HEK293 (cell line): ENCODE measurements at regions not wholly inside any gene's neighbourhood (a gene's known extent, or its start where the extent isn't known, plus 50 kb on each side); places are given as distances from the start of the nearest gene placed in this dataset.

Experiments used
- CTCF ChIA-PET: fragments of 350-600 bp; formaldehyde crosslinking; extraction: SDS; loops from one replicate; lab custom pipeline; 2021; ENCODE audit warnings: antibody characterized with exemption; lab: Yijun Ruan, JAX
- POLR2A ChIA-PET: fragments of 300-600 bp; formaldehyde crosslinking; extraction: SDS; loops from one replicate; lab custom pipeline; 2020; ENCODE audit warnings: antibody characterized with exemption, inconsistent platforms; lab: Yijun Ruan, JAX
- H3K27ac ChIP-seq: fragments of 200-500 bp; sonication (Bioruptor generic); 2 replicates; pipeline ENCODE4 v1.5.1; 2014; ENCODE audit warnings: low read depth, low read length, control low read depth, inconsistent platforms; ENCODE audit errors: extremely low read depth
- H3K36me3 ChIP-seq, 2 experiments: fragments of 200-500 bp in 1 of 2; sonication (Bioruptor generic) in 1 of 2; 1 replicate in 1 of 2; 2 replicates in 1 of 2; pipeline ENCODE4 v1.5.1; 2014 to 2017; ENCODE audit warnings: inconsistent platforms in 2 of 2, low read length in 2 of 2; ENCODE audit not compliant: control insufficient read depth in 2 of 2, insufficient read depth in 1 of 2
- H3K4me1 ChIP-seq: fragments of 200-500 bp; sonication (Bioruptor generic); 2 replicates; pipeline ENCODE4 v1.5.1; 2014; ENCODE audit warnings: mild to moderate bottlenecking, low read length, inconsistent platforms; ENCODE audit not compliant: control insufficient read depth, insufficient read depth
- H3K4me3 ChIP-seq: 2 replicates; pipeline ENCODE4 v1.5.1; 2011; ENCODE audit warnings: low read depth, mild to moderate bottlenecking, control low read depth, low read length, moderate library complexity
- H3K9me3 ChIP-seq: fragments of 200-500 bp; sonication (Bioruptor generic); 2 replicates; pipeline ENCODE4 v1.5.1; 2014; ENCODE audit warnings: low read depth, low read length, inconsistent platforms; ENCODE audit not compliant: control insufficient read depth, insufficient read depth
- GLI4 ChIP-seq: fragments of 450-650 bp; formaldehyde crosslinking; IDR thresholded peaks from 2 replicates; pipeline ENCODE4 v1.5.1; 2016; ENCODE audit warnings: missing biosample characterization, missing genetic modification characterization
- KLF10 ChIP-seq: fragments of 450-650 bp; IDR thresholded peaks from 2 replicates; pipeline ENCODE4 v1.5.1; 2018; ENCODE audit warnings: missing biosample characterization, mild to moderate bottlenecking, missing genetic modification characterization
- KLF9 ChIP-seq: fragments of 450-650 bp; formaldehyde crosslinking; IDR thresholded peaks from 2 replicates; pipeline ENCODE4 v1.5.1; 2016; ENCODE audit warnings: missing biosample characterization, missing genetic modification characterization, low read depth
- MEIS1 ChIP-seq: sonication (generic); formaldehyde crosslinking; IDR thresholded peaks from 2 replicates; pipeline ENCODE4 v1.8.1; 2022; ENCODE audit warnings: missing genetic modification reagents, mild to moderate bottlenecking, borderline replicate concordance
- OSR2 ChIP-seq: fragments of 450-650 bp; formaldehyde crosslinking; IDR thresholded peaks from 2 replicates; pipeline ENCODE4 v1.5.1; 2016; ENCODE audit warnings: missing biosample characterization, missing genetic modification characterization
- RBAK ChIP-seq: fragments of 450-650 bp; formaldehyde crosslinking; IDR thresholded peaks from 2 replicates; pipeline ENCODE4 v1.5.1; 2016; ENCODE audit warnings: missing biosample characterization, missing genetic modification characterization
- WT1 ChIP-seq: fragments of 450-650 bp; formaldehyde crosslinking; IDR thresholded peaks from 2 replicates; pipeline ENCODE4 v1.5.1; 2016; ENCODE audit warnings: missing biosample characterization, missing genetic modification characterization
- ZBTB17 ChIP-seq: fragments of 450-650 bp; formaldehyde crosslinking; IDR thresholded peaks from 2 replicates; pipeline ENCODE4 v1.5.1; 2016; ENCODE audit warnings: missing biosample characterization, missing genetic modification characterization
- ZNF146 ChIP-seq: fragments of 450-650 bp; formaldehyde crosslinking; IDR thresholded peaks from 2 replicates; pipeline ENCODE4 v1.5.1; 2016; ENCODE audit warnings: missing biosample characterization, missing genetic modification characterization
- ZNF155 ChIP-seq: fragments of 450-650 bp; formaldehyde crosslinking; IDR thresholded peaks from 2 replicates; pipeline ENCODE4 v1.5.1; 2016; ENCODE audit warnings: missing biosample characterization, missing genetic modification characterization
- ZNF214 ChIP-seq: fragments of 450-650 bp; formaldehyde crosslinking; IDR thresholded peaks from 2 replicates; pipeline ENCODE4 v1.5.1; 2017; ENCODE audit warnings: missing biosample characterization, mild to moderate bottlenecking, missing genetic modification characterization, borderline replicate concordance
- ZNF23 ChIP-seq: fragments of 450-650 bp; formaldehyde crosslinking; IDR thresholded peaks from 2 replicates; pipeline ENCODE4 v1.5.1; 2016; ENCODE audit warnings: missing biosample characterization, missing genetic modification characterization, borderline replicate concordance
- ZNF239 ChIP-seq: fragments of 450-650 bp; formaldehyde crosslinking; IDR thresholded peaks from 2 replicates; pipeline ENCODE4 v1.5.1; 2016; ENCODE audit warnings: missing biosample characterization, missing genetic modification characterization
- ZNF292 ChIP-seq: fragments of 450-650 bp; formaldehyde crosslinking; IDR thresholded peaks from 2 replicates; pipeline ENCODE4 v1.5.1; 2016; ENCODE audit warnings: low read depth, missing biosample characterization, missing genetic modification characterization, borderline replicate concordance
- ZNF341 ChIP-seq: fragments of 450-650 bp; formaldehyde crosslinking; IDR thresholded peaks from 2 replicates; pipeline ENCODE4; 2016; ENCODE audit warnings: low read depth, missing biosample characterization, missing genetic modification characterization
- ZNF548 ChIP-seq: fragments of 450-650 bp; formaldehyde crosslinking; IDR thresholded peaks from 2 replicates; pipeline ENCODE4 v1.5.1; 2016; ENCODE audit warnings: missing biosample characterization, missing genetic modification characterization
- ZNF555 ChIP-seq: fragments of 450-650 bp; formaldehyde crosslinking; conservative IDR thresholded peaks from 2 replicates; pipeline ENCODE4 v1.5.1; 2017; ENCODE audit warnings: missing biosample characterization, mild to moderate bottlenecking, missing genetic modification characterization, inconsistent platforms
- ZNF558 ChIP-seq: fragments of 450-650 bp; formaldehyde crosslinking; IDR thresholded peaks from 2 replicates; pipeline ENCODE4 v1.5.1; 2016; ENCODE audit warnings: missing biosample characterization, missing genetic modification characterization
- ZNF600 ChIP-seq: fragments of 450-650 bp; formaldehyde crosslinking; IDR thresholded peaks from 2 replicates; pipeline ENCODE4 v1.5.1; 2016; ENCODE audit warnings: missing biosample characterization, missing genetic modification characterization
- ZNF610 ChIP-seq: fragments of 450-650 bp; formaldehyde crosslinking; IDR thresholded peaks from 2 replicates; pipeline ENCODE4 v1.5.1; 2016; ENCODE audit warnings: missing biosample characterization, missing genetic modification characterization, borderline replicate concordance
- ZNF623 ChIP-seq: fragments of 450-650 bp; formaldehyde crosslinking; IDR thresholded peaks from 2 replicates; pipeline ENCODE4 v1.5.1; 2016; ENCODE audit warnings: missing biosample characterization, missing genetic modification characterization
- ZNF677 ChIP-seq: fragments of 450-650 bp; IDR thresholded peaks from 2 replicates; pipeline ENCODE4 v1.5.0; 2018; ENCODE audit warnings: missing biosample characterization, mild to moderate bottlenecking, missing genetic modification characterization, moderate library complexity
- TF ChIP-seq, protein P1 (sequence below): fragments of 450-650 bp; formaldehyde crosslinking; IDR thresholded peaks from 2 replicates; pipeline ENCODE4 v1.5.1; 2017; ENCODE audit warnings: missing biosample characterization, missing genetic modification characterization
- TF ChIP-seq, protein P2 (sequence below): fragments of 450-650 bp; formaldehyde crosslinking; IDR thresholded peaks from 2 replicates; pipeline ENCODE4 v1.5.1; 2016; ENCODE audit warnings: missing biosample characterization, missing genetic modification characterization, low read depth
- TF ChIP-seq, protein P3 (sequence below): fragments of 450-650 bp; formaldehyde crosslinking; IDR thresholded peaks from 2 replicates; pipeline ENCODE4 v1.5.1; 2017; ENCODE audit warnings: missing biosample characterization, missing genetic modification characterization
- TF ChIP-seq, protein P4 (sequence below): fragments of 450-650 bp; formaldehyde crosslinking; IDR thresholded peaks from 2 replicates; pipeline ENCODE4 v1.5.1; 2017; ENCODE audit warnings: missing biosample characterization, mild to moderate bottlenecking, missing genetic modification characterization, moderate library complexity
- TF ChIP-seq, protein P5 (sequence below): fragments of 450-650 bp; formaldehyde crosslinking; IDR thresholded peaks from 2 replicates; pipeline ENCODE4 v1.5.1; 2016; ENCODE audit warnings: missing biosample characterization, missing genetic modification characterization

DNA sequence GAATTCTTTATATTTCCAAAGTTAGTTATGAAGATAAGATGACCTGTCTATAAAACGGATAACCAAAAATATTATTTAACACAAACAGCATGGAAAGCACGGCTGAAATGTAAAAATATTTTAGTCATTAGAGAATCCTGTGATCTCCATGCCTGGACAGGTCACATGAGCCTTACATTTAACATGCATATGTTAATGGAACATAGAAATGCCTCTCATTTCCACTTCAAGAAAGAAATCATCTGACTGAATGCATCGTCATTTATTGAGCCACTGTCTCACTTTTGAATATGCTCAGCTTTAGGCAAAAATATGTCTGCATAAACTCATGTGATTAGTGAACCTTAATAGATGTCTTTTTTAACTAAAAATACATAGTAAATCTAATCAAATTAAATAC lies 115.5 kb upstream of the COL24A1 start:
- CTCF ChIA-PET, result no interaction called here
- H3K4me1 ChIP-seq, result no peaks in the 10 kb centered on the region
- POLR2A ChIA-PET, result no interaction called here
- TF ChIP-seq MEIS1 (CRISPR knock-in tag) (no peak), ZNF214 (tag by site-specific recombination) (no peak), WT1 (no peak), ZNF600 (tag by site-specific recombination) (no peak), ZNF23 (no peak), ZNF558 (no peak)
- TF ChIP-seq, protein P1, sequence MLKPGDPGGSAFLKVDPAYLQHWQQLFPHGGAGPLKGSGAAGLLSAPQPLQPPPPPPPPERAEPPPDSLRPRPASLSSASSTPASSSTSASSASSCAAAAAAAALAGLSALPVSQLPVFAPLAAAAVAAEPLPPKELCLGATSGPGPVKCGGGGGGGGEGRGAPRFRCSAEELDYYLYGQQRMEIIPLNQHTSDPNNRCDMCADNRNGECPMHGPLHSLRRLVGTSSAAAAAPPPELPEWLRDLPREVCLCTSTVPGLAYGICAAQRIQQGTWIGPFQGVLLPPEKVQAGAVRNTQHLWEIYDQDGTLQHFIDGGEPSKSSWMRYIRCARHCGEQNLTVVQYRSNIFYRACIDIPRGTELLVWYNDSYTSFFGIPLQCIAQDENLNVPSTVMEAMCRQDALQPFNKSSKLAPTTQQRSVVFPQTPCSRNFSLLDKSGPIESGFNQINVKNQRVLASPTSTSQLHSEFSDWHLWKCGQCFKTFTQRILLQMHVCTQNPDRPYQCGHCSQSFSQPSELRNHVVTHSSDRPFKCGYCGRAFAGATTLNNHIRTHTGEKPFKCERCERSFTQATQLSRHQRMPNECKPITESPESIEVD, result no peak
- TF ChIP-seq, all 188 proteins: peak for 0
- no peaks in the 10 kb centered on the region for H3K36me3 ChIP-seq
- no peak overlapping the region for H3K4me3 ChIP-seq
- H3K9me3 ChIP-seq, result no peaks in the 10 kb centered on the region
- H3K27ac ChIP-seq, result no peak overlapping the region

DNA sequence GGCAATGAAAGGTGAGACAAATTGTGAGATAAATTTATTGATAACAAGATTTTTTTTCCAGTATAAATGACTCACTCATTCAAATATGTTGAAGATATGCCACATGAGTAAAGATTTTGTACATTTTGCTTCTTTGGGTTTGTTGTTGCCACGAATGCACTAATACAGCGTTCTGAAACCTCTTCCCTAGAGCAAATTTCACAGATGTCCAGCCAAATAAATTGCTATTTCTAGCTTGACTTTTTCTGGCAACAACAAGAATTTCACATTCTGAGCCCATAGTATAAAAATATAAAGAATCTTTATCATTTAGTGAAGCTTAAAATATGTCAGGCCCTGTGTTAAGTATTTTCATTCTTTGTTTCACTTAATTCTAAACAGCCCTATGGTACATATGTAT lies 114.5 kb upstream of the COL24A1 start:
- ChIA-PET CTCF (interaction anchor here (0.7 kb wide), 1 partner anchor 251 kb away, joined by 3 read pairs; no protein-coding TSS in a partner anchor), POLR2A (no interaction called here)
- Histone ChIP-seq H3K4me3 (no peak overlapping the region), H3K36me3 (no peaks in the 10 kb centered on the region), H3K9me3 (no peaks in the 10 kb centered on the region), H3K27ac (no peak overlapping the region), H3K4me1 (no peaks in the 10 kb centered on the region)
- no peak for TF ChIP-seq GLI4 (tag by site-specific recombination)
- TF ChIP-seq ZNF555, result no peak
- no peak for TF ChIP-seq ZNF341 (tag by site-specific recombination)
- no peak for TF ChIP-seq ZNF610 (tag by site-specific recombination)
- TF ChIP-seq KLF10 (tag by site-specific recombination), result no peak
- no peak for TF ChIP-seq KLF9 (tag by site-specific recombination)
- no peak for TF ChIP-seq ZNF623
- TF ChIP-seq, protein P2, sequence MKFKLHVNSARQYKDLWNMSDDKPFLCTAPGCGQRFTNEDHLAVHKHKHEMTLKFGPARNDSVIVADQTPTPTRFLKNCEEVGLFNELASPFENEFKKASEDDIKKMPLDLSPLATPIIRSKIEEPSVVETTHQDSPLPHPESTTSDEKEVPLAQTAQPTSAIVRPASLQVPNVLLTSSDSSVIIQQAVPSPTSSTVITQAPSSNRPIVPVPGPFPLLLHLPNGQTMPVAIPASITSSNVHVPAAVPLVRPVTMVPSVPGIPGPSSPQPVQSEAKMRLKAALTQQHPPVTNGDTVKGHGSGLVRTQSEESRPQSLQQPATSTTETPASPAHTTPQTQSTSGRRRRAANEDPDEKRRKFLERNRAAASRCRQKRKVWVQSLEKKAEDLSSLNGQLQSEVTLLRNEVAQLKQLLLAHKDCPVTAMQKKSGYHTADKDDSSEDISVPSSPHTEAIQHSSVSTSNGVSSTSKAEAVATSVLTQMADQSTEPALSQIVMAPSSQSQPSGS (tag by site-specific recombination), result no peak
- no peak for TF ChIP-seq ZNF239
- TF ChIP-seq OSR2 (tag by site-specific recombination), result no peak
- TF ChIP-seq, protein P3, sequence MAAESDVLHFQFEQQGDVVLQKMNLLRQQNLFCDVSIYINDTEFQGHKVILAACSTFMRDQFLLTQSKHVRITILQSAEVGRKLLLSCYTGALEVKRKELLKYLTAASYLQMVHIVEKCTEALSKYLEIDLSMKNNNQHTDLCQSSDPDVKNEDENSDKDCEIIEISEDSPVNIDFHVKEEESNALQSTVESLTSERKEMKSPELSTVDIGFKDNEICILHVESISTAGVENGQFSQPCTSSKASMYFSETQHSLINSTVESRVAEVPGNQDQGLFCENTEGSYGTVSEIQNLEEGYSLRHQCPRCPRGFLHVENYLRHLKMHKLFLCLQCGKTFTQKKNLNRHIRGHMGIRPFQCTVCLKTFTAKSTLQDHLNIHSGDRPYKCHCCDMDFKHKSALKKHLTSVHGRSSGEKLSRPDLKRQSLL, result no peak
- TF ChIP-seq, protein P4, sequence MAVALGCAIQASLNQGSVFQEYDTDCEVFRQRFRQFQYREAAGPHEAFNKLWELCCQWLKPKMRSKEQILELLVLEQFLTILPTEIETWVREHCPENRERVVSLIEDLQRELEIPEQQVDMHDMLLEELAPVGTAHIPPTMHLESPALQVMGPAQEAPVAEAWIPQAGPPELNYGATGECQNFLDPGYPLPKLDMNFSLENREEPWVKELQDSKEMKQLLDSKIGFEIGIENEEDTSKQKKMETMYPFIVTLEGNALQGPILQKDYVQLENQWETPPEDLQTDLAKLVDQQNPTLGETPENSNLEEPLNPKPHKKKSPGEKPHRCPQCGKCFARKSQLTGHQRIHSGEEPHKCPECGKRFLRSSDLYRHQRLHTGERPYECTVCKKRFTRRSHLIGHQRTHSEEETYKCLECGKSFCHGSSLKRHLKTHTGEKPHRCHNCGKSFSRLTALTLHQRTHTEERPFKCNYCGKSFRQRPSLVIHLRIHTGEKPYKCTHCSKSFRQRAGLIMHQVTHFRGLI (tag by site-specific recombination), result no peak
- no peak for TF ChIP-seq ZNF292
- no peak for TF ChIP-seq ZBTB17
- TF ChIP-seq ZNF548 (tag by site-specific recombination), result no peak
- no peak for TF ChIP-seq ZNF155 (tag by site-specific recombination)
- no peak for TF ChIP-seq ZNF146 (tag by site-specific recombination)
- TF ChIP-seq RBAK (tag by site-specific recombination), result no peak
- TF ChIP-seq, protein P5, sequence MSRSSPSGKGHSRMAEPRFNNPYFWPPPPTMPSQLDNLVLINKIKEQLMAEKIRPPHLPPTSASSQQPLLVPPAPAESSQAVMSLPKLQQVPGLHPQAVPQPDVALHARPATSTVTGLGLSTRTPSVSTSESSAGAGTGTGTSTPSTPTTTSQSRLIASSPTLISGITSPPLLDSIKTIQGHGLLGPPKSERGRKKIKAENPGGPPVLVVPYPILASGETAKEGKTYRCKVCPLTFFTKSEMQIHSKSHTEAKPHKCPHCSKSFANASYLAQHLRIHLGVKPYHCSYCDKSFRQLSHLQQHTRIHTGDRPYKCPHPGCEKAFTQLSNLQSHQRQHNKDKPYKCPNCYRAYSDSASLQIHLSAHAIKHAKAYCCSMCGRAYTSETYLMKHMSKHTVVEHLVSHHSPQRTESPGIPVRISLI (tag by site-specific recombination), result no peak
- TF ChIP-seq ZNF677, result no peak
